ENCODE measurements at regions not wholly inside any gene's neighbourhood (a gene's known extent, or its start where the extent isn't known, plus 50 kb on each side); places are given as distances from the start of the nearest gene placed in this dataset.

DNA sequence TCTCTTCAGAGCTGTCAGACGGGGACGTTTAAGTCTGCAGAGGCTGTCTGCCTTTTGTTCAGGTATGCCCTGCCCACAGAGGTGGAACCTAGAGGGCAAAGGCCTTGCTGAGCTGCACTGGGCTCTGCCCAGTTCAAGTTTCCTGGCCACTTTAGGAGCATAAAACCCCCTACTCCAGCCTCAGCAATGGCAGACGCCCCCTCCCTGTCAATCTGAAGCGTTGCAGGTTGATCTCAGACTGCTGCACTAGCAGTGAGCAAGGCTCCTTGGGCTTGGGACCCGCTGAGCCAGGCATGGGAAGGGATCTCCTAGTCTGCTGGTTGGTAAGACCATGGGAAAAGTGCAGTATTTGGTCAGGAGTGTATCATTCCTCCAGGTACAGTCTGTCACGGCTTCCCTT lies 66.6 kb upstream of the TP53I11 start:
- WGBS, 3 donors = 55 to 62% (median 57%) methylated on average over 6 of the region's 6 CpGs
- no peaks in the 10 kb centered on the region for H3K9me3 ChIP-seq
- H3K4me1 ChIP-seq (ENCODE audit: insufficient read depth) = peaks cover 4% of the 10 kb centered on the region
- TF ChIP-seq, protein P1, sequence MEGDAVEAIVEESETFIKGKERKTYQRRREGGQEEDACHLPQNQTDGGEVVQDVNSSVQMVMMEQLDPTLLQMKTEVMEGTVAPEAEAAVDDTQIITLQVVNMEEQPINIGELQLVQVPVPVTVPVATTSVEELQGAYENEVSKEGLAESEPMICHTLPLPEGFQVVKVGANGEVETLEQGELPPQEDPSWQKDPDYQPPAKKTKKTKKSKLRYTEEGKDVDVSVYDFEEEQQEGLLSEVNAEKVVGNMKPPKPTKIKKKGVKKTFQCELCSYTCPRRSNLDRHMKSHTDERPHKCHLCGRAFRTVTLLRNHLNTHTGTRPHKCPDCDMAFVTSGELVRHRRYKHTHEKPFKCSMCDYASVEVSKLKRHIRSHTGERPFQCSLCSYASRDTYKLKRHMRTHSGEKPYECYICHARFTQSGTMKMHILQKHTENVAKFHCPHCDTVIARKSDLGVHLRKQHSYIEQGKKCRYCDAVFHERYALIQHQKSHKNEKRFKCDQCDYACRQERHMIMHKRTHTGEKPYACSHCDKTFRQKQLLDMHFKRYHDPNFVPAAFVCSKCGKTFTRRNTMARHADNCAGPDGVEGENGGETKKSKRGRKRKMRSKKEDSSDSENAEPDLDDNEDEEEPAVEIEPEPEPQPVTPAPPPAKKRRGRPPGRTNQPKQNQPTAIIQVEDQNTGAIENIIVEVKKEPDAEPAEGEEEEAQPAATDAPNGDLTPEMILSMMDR (IDR thresholded peaks at IDR 0.05) = no peak
- TF ChIP-seq POLR2A (IDR thresholded peaks at IDR 0.05) (no peak), EP300 (IDR thresholded peaks at IDR 0.05) (no peak)
- H3K27ac ChIP-seq = no peak overlapping the region
- no peak for DNase-seq
- H3K4me3 ChIP-seq = no peak overlapping the region
- H3K36me3 ChIP-seq = no peaks in the 10 kb centered on the region
- intact Hi-C loops (cut with DNase I) = no loop called here
- no peaks in the 10 kb centered on the region for H3K27me3 ChIP-seq

DNA sequence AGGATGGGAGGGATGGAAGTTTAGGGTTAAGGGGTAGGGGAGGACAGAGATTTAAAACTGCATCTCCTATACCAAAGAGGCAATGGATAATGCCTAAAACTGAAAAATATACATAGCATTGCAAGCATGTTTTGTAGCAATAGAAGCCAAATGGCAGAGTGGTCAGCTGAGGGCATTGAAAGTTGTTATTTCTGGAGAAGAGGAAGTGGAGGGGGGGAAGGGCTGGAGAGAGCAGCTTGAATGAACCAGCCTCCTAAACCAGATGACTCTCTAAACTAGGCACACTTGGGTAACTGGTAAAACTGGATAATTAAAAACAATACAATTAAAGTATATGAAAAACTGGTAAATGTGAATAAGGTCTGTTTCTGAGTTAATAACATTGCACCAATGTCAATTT lies 70.3 kb upstream of the TP53I11 start:
- Histone ChIP-seq H3K4me1 (ENCODE audit: insufficient read depth) (peaks cover 7% of the 10 kb centered on the region), H3K9me3 (no peaks in the 10 kb centered on the region), H3K36me3 (no peaks in the 10 kb centered on the region), H3K4me3 (no peak overlapping the region), H3K27ac (no peak overlapping the region), H3K27me3 (no peaks in the 10 kb centered on the region)
- intact Hi-C loops (cut with DNase I) = no loop called here
- no peak for DNase-seq
- TF ChIP-seq POLR2A (IDR thresholded peaks at IDR 0.05) (no peak), EP300 (IDR thresholded peaks at IDR 0.05) (no peak)
- TF ChIP-seq, protein P1 (IDR thresholded peaks at IDR 0.05) = no peak

DNA sequence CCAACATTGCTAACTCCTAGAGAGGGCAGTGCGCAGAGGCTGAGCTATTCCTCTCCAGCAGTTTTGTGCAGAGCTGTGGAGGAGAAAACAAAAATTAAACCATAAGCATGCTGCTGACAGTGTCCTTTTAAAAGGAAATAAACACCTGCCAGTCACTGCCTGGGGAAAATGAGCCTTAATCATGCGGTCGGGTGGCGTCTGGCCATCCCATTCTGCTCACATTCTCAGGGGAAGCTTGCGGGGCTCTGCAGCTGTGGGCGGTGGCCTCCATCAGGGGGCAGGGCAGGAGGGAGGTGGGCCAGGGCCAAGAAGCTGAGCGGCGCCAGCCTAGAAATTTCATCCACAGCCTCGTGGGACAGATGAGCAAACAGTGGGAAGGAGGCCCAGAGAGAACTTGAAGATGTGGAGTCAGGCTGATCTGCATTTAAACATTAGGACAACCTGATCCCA lies 71.0 kb upstream of the TP53I11 start:
- DNase-seq = peak in 4 of 5 donors; percentile 23 to 55 (median 50)
- intact Hi-C loops (cut with DNase I) = no loop called here
- H3K36me3 ChIP-seq = no peaks in the 10 kb centered on the region
- H3K27me3 ChIP-seq = no peaks in the 10 kb centered on the region
- H3K9me3 ChIP-seq = no peaks in the 10 kb centered on the region
- 5 to 8% (median 6%) methylated on average over 9 of the region's 9 CpGs for WGBS, 3 donors
- H3K4me1 ChIP-seq (ENCODE audit: insufficient read depth) = peaks cover 7% of the 10 kb centered on the region
- no peak overlapping the region for H3K4me3 ChIP-seq
- no peak for TF ChIP-seq EP300 (IDR thresholded peaks at IDR 0.05)
- no peak for TF ChIP-seq POLR2A (IDR thresholded peaks at IDR 0.05)
- TF ChIP-seq, protein P1 (IDR thresholded peaks at IDR 0.05) = no peak
- no peak overlapping the region for H3K27ac ChIP-seq

DNA sequence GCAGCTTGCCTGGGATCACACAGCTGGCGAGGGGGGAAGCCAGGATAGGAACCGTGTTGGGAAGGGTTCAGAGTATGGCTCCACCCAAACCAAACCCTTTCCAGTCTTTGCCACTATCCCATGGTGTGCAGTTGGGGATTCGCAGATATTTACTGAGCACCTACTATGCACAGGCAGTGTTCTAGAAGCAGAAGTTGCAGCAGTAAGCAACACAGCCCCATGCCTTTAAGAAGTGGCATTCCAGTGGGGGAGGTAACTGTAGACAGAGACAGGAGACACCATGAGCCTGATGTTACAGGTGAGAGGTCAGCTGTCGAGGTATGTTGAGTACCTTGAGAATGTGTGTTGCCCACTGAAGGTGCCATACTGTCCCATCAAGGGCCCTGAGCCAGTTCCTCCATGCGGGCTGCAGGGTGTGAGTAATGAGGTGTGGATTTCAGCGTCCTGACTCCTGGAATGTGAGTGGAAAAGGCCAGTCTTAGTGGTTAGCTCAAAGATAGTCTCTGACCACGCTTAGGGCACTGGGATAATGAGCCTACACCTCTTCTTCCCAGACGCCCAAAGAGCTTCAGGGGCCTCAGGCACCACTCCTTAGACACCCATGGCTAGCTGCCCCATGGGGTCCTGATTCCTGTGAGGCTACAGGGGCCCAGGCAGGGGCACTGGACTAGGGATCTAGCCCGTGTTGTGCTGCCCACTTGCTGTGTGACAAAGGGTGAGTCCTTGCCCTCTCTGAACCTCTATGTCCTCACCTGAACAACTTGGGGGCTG lies 71.8 kb upstream of the TP53I11 start:
- no peaks in the 10 kb centered on the region for H3K9me3 ChIP-seq
- WGBS, 3 donors = 53 to 67% (median 63%) methylated on average over 9 of the region's 9 CpGs
- no peak for DNase-seq
- H3K36me3 ChIP-seq = no peaks in the 10 kb centered on the region
- peaks cover 7% of the 10 kb centered on the region for H3K4me1 ChIP-seq (ENCODE audit: insufficient read depth)
- H3K4me3 ChIP-seq = no peak overlapping the region
- TF ChIP-seq EP300 (IDR thresholded peaks at IDR 0.05) = no peak
- TF ChIP-seq, protein P1 (IDR thresholded peaks at IDR 0.05) = no peak
- no peak for TF ChIP-seq POLR2A (IDR thresholded peaks at IDR 0.05)
- no peaks in the 10 kb centered on the region for H3K27me3 ChIP-seq
- no peak overlapping the region for H3K27ac ChIP-seq
- intact Hi-C loops (cut with DNase I) = no loop called here

Measured in ovary (tissue), 7 donors.